ENCODE measurements at regions not wholly inside any gene's neighbourhood (a gene's known extent, or its start where the extent isn't known, plus 50 kb on each side); places are given as distances from the start of the nearest gene placed in this dataset.
"Not testable (repeated sequence)": the region's sequence is repeated elsewhere in the genome, so short reads cannot be mapped to it uniquely, and the experiment has no call there.

GRCh38 chr12:90593596-90594295, 361.2 kb downstream of the CCER1 start:
- no peak for DNase-seq (ENCODE audit: low read depth)

GRCh38 chr12:90589956-90590355, 365.0 kb downstream of the CCER1 start:
- no peak for DNase-seq (ENCODE audit: low read depth)

GRCh38 chr12:90585640-90586304, 369.2 kb downstream of the CCER1 start:
- no peak for DNase-seq (ENCODE audit: low read depth)

DNA sequence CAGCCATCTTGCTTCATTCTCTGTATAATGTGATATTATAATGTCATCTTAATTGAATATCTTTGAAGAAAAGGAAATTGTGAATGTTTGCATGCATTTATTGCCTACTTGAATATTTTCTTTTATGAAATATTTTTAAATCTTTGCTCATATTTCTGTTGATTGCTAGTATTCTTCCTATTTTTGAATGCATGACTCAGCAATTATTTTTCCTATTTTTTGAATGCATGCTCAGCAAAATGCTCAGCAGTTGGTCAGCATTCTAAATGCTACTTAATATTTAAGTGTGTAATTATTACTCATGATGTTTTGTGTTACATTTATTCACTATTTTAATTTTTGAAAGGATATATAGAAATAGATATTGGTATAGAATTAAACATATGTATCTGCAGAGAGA, 378.3 kb downstream of the CCER1 start:
- DNase-seq (ENCODE audit: low read depth), result no peak

GRCh38 chr12:90575995-90576394, 379.0 kb downstream of the CCER1 start:
- no peak for DNase-seq (ENCODE audit: low read depth)

DNA sequence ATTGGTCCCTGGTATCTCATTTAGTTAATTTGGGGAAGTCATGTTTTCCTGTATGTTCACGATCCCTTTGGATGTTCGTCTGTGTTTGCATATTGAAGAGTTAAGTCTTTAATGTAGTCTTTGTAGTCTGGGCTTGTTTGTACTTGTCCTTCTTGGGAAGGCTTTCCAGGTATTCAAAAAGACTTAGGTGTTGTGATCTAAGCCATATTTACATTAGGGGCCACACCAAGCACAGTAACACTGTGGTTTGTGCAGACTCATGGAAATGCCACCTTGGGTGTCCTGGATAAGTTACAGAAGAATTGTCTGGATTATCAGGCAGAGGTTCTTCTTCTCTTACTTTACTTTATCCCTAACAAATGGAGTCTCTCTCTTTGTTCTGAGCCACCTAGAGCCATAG, 380.3 kb downstream of the CCER1 start:
- DNase-seq (ENCODE audit: low read depth), result no peak

DNA sequence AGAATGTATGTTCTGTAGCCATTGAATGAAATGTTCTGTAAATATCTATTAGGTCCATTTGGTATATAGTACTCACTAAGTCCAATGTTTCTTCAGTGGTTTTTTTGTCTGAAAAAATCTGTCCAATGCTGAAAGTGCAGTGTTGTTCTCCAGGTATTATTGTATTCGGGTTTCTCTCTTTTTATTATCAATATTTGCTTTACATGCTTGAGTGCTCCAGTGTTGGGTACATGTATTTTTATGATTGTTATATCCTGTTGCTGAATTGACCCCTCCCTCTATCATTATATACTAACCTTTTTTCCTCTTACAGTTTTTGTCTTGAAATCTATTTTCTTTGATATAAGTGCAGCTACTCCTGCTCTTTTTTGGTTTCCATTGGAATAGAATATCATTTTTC, 382.2 kb downstream of the CCER1 start:
- DNase-seq (ENCODE audit: low read depth), result no peak

DNA sequence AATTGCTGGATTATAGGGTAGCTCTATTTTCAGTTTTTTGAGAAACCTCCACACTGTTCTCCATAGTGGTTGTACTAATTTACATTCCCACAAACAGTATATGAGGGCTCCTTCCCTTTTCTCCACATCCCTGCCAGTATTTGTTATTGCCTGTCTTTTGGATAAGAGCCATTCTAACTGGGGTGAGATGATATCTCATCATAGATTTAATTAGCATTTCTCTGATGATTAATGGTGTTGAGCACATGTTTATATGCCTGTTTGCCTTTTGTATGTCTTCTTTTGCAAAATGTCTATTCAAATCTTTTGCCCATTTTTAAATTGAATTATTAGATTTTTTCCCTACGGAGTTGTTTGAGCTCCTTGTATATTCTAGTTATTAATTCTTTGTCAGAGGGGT, 385.3 kb downstream of the CCER1 start:
- no peak for DNase-seq (ENCODE audit: low read depth)

DNA sequence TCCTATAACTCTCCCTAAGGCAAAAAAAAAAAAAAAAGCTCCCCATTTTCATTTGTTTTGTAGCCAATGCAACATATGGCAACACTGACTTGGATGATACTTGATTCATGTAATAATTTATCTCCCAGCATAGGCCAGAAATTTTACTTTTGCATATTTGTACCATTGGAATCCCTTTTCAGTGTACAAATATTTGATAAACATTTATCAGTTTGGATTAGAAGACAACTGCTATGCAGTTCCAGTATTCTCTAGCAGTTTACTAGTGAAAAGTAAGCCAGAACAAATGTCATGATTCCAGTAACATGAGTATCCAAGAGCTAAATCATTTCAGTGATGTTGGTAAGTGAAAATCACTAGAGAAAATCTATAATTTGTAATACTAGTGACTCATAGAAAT, 392.3 kb downstream of the CCER1 start:
- DNase-seq (ENCODE audit: low read depth), result no peak

DNA sequence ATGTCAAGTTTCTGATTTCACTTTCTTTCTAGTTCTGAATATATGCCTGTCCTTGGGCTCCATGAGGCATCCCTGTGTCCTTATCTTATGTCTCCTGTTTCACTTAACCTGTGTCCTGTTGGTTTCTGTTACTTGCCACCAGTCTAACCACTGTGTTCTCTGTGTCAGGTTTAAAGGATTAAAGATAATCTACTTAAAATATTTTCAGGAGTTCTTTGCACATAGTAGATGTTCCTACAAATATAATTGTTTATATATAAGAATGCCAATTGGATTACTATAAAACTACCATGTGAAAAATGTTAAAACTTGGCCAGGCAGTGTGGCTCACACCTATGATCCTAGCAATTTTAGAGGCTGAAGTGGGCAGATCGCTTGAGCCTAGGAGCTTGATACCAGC, 406.4 kb downstream of the CCER1 start:
- no peak for DNase-seq (ENCODE audit: low read depth)

DNA sequence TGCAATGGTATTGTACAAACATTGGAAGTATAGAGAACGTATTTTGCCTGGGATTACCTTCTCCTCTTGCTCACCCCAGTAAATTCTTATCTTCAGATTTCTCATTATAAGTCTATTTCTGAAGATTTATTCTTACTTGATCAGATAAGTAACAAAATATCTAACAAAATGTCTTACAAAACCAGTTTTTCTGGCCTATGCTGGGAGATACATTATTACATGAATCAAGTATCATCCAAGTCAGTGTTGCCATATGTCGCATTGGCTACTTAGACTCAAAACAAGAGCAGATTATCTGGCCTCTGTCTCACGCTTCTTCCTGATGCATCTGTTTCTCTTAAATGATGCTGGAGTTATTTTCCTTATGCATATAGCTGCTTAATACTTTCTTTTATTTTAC, 408.5 kb downstream of the CCER1 start:
- DNase-seq (ENCODE audit: low read depth), result no peak

DNA sequence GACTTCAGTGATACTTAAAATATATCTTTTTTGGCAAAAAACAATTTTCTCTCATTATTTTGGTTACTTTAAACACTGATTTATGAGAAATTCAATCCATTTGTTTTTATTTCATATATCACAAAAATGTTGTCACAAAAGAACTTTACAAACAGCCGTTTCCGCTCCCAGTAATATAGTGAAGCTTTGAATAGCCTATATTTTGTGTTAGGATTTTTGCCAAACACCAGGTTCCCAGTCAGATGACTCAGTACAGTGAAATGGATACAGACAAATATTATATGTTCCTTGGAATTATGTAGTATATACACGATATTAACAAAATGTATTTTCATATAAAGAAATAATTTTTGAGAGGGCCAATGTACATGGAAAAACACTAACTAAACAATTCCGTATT, 411.1 kb downstream of the CCER1 start:
- no peak for DNase-seq (ENCODE audit: low read depth)

- no peak for DNase-seq (ENCODE audit: low read depth)
Observed at GRCh38 chr12:90543374-90543773, 411.6 kb downstream of the CCER1 start.

DNA sequence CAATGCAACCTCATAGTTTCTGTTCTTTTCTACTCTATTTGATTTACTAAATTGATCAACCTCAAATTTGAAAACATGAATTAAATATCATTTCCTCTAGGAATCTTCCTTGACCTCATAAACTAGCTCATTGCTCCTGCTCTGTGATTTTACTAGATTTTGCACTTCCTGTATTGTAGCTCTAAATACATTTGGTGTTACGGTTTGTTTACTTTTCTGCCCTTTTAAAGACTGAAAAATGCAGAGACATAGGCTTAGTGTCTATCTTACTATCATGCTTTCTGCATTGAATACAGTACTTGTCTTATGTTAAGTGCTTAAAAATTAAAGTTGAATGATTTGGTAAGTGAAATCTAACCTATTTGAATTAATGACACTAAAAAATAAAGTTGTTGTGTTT, 412.1 kb downstream of the CCER1 start:
- DNase-seq (ENCODE audit: low read depth), result not testable (repeated sequence)

GRCh38 chr12:90533828-90534227, 421.1 kb downstream of the CCER1 start:
- not testable (repeated sequence) for DNase-seq (ENCODE audit: low read depth)

DNA sequence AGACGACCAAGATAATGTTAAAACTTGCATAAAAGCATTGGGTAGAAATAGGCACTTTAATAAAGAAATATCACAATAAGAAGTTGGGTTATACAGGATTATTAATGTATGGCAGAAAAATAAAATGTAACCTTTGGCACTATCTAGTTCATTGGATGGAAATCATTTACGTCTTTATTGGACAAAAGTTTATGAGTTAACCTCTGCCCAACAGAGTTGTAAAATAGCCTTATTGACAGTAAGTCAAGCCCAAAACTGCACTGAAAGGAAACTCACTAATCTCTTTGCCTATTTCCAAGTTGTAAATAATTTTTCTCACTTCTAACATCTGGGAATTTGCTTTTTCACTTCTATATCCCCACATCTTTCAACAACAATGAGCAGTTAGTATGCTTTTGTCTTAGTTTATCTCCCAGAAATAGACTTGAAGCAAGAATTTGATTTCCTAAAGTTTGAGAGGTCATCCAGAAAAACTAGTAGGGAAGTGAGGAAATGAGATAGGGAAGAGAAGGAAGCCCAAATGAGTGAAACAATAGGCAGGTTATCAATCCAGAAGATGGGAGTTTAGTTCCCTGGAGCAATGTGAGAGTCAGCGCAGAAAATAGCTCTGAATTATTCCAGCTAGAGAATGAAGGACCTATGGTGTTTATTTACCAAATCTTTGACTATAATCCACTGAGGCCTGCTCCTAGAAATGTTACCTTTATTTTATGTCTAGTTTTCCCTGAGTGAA, 434.8 kb downstream of the CCER1 start:
- no peak for DNase-seq (ENCODE audit: low read depth)

GRCh38 chr12:90519285-90519684, 435.7 kb downstream of the CCER1 start:
- no peak for DNase-seq (ENCODE audit: low read depth)

- no peak for DNase-seq (ENCODE audit: low read depth)
Observed at GRCh38 chr12:90515199-90516175, 439.5 kb downstream of the CCER1 start.

DNA sequence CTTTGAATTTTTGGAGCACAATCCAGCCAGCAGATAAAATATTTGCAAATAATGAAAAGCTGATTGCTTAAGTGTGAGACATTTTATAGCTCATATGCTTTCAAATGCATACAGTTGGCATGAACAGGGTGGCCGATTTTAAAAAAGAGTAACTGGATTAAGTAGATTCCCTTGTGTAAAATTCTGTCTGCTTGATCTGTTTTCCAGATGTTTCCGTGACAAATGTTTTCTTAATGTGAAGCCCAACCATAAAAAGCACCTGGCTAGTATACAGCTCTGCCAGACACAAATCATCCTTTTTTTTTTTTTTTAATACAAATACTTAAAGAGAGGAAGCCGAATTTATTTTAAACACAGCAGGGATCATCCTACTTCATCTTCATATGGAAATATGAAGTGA, 440.7 kb downstream of the CCER1 start:
- no peak for DNase-seq (ENCODE audit: low read depth)

DNA sequence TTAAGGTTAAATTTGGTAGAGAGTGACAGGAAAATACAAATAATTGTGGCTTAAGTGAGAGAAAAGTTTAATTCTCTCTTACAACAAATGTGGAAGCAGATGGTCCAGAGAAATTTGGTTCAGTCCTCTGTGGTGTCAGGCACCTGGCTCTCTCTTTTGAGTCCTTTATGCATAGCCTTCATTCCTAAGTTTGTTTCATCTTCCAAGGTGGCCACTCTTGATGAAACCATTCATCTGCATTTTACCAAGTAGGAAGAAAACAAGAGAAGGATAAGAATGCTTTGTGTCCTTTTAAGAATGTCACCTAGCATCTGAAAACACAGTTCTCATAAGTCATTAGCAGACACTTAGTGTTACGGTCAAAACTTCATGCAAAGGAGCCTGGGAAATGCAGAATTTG, 442.5 kb downstream of the CCER1 start:
- no peak for DNase-seq (ENCODE audit: low read depth)

- no peak for DNase-seq (ENCODE audit: low read depth)
Observed at GRCh38 chr12:90510948-90511347, 444.0 kb downstream of the CCER1 start.

DNA sequence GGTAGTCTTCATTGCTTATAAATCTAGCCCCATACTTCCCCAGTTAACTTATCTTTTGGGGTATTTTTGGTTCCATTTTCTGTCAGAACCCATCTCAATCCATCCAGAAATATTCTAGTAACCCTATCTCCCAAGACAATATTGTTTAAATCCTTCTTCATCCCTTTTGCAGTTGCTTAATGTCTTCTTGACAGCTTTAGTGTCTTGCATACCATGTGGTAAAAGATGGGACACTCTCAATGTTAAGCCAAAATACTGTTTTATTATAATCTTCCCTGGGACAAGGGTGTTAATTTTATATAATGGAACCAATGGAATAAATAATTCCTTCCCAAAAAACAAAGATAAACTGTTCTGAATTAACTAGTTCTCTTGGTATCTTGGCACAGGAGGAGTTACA, 450.2 kb downstream of the CCER1 start:
- DNase-seq (ENCODE audit: low read depth), result no peak
